Body of pancreas (tissue), 4 donors: ENCODE measurements at regions not wholly inside any gene's neighbourhood (a gene's known extent, or its start where the extent isn't known, plus 50 kb on each side); places are given as distances from the start of the nearest gene placed in this dataset.

Experiments
- CTCF ChIP-seq, 7 experiments: fragments of 450-650 bp in 4 of 7; fragments of 200-600 bp in 3 of 7; sonication (generic) in 3 of 7; IDR thresholded peaks; one replicate each; pipeline ENCODE4 v1.5.1; 2016 to 2019; ENCODE audit warnings: antibody characterized with exemption in 7 of 7
- POLR2A ChIP-seq, 3 donors: fragments of 450-650 bp; IDR thresholded peaks; one replicate each; pipeline ENCODE4 v1.6.1; 2016; ENCODE audit warnings: antibody characterized with exemption in 3 of 3, mild to moderate bottlenecking in 2 of 3

GRCh38 chr1:173307845-173308244 lies 100.7 kb upstream of the TNFSF4 start:
- TF ChIP-seq CTCF (IDR thresholded peaks at IDR 0.05) (no peak), POLR2A (IDR thresholded peaks at IDR 0.05) (no peak)
